ENCODE measurements at regions not wholly inside any gene's neighbourhood (a gene's known extent, or its start where the extent isn't known, plus 50 kb on each side); places are given as distances from the start of the nearest gene placed in this dataset.

DNA sequence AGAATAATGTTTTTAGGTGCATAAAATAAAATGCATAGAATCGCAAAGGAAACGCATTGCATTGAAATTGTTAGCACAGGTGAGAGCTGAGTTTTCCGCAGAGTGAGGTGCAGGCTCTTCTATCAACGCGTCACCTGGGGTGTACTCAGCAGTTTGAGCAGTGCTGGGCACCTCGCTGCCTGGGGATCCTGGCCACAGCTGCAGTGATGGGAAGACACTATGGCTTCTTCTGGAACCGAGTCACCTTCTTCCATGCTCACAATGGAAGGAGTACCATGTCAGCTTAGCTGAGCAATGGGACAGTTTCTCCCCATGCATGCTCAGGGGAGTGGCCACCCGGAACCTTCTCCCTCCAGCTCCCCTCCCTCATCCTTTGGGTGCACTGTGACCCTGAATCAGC, 95.4 kb upstream of the OTOS start:
- in situ Hi-C loops (cut with MboI; ENCODE audit: low sequenced_read_pairs) (no loop called here), intact Hi-C loops (cut with micrococcal nuclease) (no loop called here), dilution Hi-C loops (cut with HindIII; ENCODE audit: low sequenced_read_pairs, unreplicated experiment) (no loop called here)
- Histone ChIP-seq H2BK5ac (ENCODE audit: low read depth, low read length, poor library complexity, severe bottlenecking) (no peak overlapping the region), H3K9ac (ENCODE audit: low read depth, low read length) (no peak overlapping the region), H3K4me3 (ENCODE audit: insufficient read depth, low read depth, low read length) (no peak overlapping the region), H3K14ac (replicated peaks; ENCODE audit: low read depth, low read length) (no peak overlapping the region), H2BK15ac (ENCODE audit: low read depth, low read length) (peak overlapping the region; percentile 85; the same call in 1 of the 3 replicates), H2BK120ac (ENCODE audit: low read depth, low read length) (no peak overlapping the region), H2BK20ac (ENCODE audit: low read depth, low read length) (no peak overlapping the region; the same call in 1 of the 2 replicates), H3K27ac (ENCODE audit: insufficient read depth, low read length) (no peak overlapping the region), H4K91ac (ENCODE audit: insufficient read depth, low read depth, low read length) (no peak overlapping the region), H3K18ac (ENCODE audit: low read depth, low read length) (no peak overlapping the region), H3K9me3 (ENCODE audit: control insufficient read depth, insufficient read depth, low read length) (no peaks in the 10 kb centered on the region), H3K4me2 (ENCODE audit: low read depth, low read length) (no peak overlapping the region), H4K20me1 (ENCODE audit: insufficient read depth, low read length) (no peaks in the 10 kb centered on the region), H4K5ac (ENCODE audit: low read depth, low read length) (no peak overlapping the region), H3K27me3 (ENCODE audit: control insufficient read depth, insufficient read depth, low read length) (peaks cover 3% of the 10 kb centered on the region; the same call in 1 of the 2 replicates), H3K56ac (ENCODE audit: extremely low read depth, insufficient read depth, low read length) (no peak overlapping the region), H3K4ac (ENCODE audit: low read depth, low read length) (no peak overlapping the region; the same call in 1 of the 2 replicates), H2AFZ (replicated peaks; ENCODE audit: low read length, poor library complexity) (peak overlapping the region; percentile 4), H3K23ac (ENCODE audit: low read depth, low read length) (no peak overlapping the region), H4K8ac (ENCODE audit: low read depth in 2 of 2, low read length in 2 of 2) (no peak overlapping the region), H3K36me3 (ENCODE audit: control insufficient read depth, insufficient read depth, low read length) (no peaks in the 10 kb centered on the region), H2AK9ac (replicated peaks; ENCODE audit: low read depth, low read length, poor library complexity) (no peak overlapping the region), H3K79me1 (ENCODE audit: low read depth in 1 of 2, low read length in 2 of 2) (no peaks in the 10 kb centered on the region), H3K9me1 (ENCODE audit: insufficient read depth, low read length) (peaks cover 8% of the 10 kb centered on the region), H3K4me1 (ENCODE audit: control insufficient read depth, insufficient read depth, low read length) (peaks cover 12% of the 10 kb centered on the region), H2AK5ac (ENCODE audit: low read depth, low read length) (peak overlapping the region; percentile 60; the same call in 1 of the 2 replicates)
- 100% methylated on average over 5 of the region's 8 CpGs; no CpG with 5 or more reads in 1 of the 2 experiments for WGBS, 2 experiments (ENCODE audit: extremely low coverage in 2 of 2, insufficient read length in 1 of 2)
- BruUV-seq (replicated peaks), result no TSS peak
- DNase-seq (no peak), ATAC-seq (ENCODE audit: low read depth) (no peak)
- TF ChIP-seq, protein P1, sequence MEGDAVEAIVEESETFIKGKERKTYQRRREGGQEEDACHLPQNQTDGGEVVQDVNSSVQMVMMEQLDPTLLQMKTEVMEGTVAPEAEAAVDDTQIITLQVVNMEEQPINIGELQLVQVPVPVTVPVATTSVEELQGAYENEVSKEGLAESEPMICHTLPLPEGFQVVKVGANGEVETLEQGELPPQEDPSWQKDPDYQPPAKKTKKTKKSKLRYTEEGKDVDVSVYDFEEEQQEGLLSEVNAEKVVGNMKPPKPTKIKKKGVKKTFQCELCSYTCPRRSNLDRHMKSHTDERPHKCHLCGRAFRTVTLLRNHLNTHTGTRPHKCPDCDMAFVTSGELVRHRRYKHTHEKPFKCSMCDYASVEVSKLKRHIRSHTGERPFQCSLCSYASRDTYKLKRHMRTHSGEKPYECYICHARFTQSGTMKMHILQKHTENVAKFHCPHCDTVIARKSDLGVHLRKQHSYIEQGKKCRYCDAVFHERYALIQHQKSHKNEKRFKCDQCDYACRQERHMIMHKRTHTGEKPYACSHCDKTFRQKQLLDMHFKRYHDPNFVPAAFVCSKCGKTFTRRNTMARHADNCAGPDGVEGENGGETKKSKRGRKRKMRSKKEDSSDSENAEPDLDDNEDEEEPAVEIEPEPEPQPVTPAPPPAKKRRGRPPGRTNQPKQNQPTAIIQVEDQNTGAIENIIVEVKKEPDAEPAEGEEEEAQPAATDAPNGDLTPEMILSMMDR (conservative IDR thresholded peaks at IDR 0.05; ENCODE audit: low read depth, low read length), result no peak
- TF ChIP-seq NFE2L2 (IDR thresholded peaks at IDR 0.05; ENCODE audit: low read depth, low read length) (no peak), MAZ (IDR thresholded peaks at IDR 0.05; ENCODE audit: borderline replicate concordance, low read depth, low read length) (no peak), RAD21 (IDR thresholded peaks at IDR 0.05; ENCODE audit: low read length) (no peak), RFX5 (IDR thresholded peaks at IDR 0.05; ENCODE audit: low read depth, low read length) (no peak), MAFK (IDR thresholded peaks at IDR 0.05; ENCODE audit: low read depth, low read length) (no peak), FOS (IDR thresholded peaks at IDR 0.05; ENCODE audit: low read depth, low read length) (no peak), RCOR1 (IDR thresholded peaks at IDR 0.05; ENCODE audit: insufficient replicate concordance, low read length) (no peak), POLR2A (IDR thresholded peaks at IDR 0.05; ENCODE audit: low read depth, low read length) (no peak)
- TF ChIP-seq, protein P2, sequence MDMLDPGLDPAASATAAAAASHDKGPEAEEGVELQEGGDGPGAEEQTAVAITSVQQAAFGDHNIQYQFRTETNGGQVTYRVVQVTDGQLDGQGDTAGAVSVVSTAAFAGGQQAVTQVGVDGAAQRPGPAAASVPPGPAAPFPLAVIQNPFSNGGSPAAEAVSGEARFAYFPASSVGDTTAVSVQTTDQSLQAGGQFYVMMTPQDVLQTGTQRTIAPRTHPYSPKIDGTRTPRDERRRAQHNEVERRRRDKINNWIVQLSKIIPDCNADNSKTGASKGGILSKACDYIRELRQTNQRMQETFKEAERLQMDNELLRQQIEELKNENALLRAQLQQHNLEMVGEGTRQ (IDR thresholded peaks at IDR 0.05; ENCODE audit: low read depth, low read length), result no peak
- ChIA-PET POLR2A (ENCODE audit: unreplicated experiment) (no interaction called here), CTCF (no interaction called here)

All from IMR-90 (cell line).